ENCODE measurements at regions not wholly inside any gene's neighbourhood (a gene's known extent, or its start where the extent isn't known, plus 50 kb on each side); places are given as distances from the start of the nearest gene placed in this dataset.

DNA sequence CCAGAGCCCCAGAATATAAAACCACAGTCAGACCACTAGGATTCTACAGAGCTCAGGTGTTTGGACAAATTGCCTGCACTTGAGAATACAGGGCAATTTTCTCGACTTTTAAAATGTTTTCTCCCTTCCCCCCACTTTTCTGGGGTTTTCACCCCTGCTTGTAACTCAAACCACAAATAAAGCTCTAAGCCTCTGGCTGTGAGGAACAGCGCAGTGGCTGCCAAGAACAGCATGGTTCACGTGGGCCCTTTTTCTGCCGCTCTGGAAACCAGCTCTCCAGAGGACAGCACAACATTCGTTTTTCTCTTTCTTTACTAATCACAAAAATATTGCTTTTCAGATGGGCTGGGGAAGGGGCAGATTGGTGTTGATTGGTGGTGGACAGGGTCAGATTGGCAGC, 102.2 kb upstream of the JUN start:
- no peak for TF ChIP-seq CTCF (conservative IDR thresholded peaks at IDR 0.05; ENCODE audit: low read length)
- no peak for TF ChIP-seq EZH2phosphoT487 (IDR thresholded peaks at IDR 0.05; ENCODE audit: borderline replicate concordance)

All from Loucy (cell line).